ENCODE measurements at regions not wholly inside any gene's neighbourhood (a gene's known extent, or its start where the extent isn't known, plus 50 kb on each side); places are given as distances from the start of the nearest gene placed in this dataset.

- DNase-seq, result no peak
Measured at GRCh38 chr13:64000321-64000720, 2584.7 kb upstream of the PCDH20 start.

DNA sequence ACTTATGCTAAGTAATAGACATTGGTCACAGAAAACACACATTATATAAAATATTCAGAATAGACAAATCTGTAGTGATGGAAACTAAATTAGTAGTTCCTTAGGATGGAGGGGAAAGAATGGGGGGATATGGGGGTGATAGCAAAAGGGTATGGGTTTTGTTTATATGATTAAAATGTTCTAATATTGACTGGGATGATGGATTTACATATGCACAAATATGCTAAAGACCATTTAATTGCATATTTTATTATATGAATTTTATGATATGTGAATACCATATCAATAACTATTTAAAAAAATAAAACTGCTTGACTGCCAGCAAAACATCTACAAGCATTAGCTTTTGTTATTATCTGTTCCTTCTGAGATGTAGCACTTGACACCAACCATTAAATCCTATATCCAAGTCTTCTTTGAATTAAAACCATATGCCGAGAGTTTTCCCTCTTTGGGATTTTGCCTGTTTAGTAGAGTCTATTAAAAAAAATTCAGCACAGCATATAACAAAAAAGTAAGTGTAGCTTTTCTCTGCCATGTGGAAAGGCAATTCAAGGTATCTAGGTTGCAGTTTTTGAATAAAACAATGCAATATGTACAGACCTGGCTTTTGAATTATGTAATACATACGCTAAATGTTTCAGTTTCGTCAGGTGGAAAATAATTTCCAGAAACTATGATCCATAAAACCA lies 2584.1 kb upstream of the PCDH20 start:
- no peak for DNase-seq

DNA sequence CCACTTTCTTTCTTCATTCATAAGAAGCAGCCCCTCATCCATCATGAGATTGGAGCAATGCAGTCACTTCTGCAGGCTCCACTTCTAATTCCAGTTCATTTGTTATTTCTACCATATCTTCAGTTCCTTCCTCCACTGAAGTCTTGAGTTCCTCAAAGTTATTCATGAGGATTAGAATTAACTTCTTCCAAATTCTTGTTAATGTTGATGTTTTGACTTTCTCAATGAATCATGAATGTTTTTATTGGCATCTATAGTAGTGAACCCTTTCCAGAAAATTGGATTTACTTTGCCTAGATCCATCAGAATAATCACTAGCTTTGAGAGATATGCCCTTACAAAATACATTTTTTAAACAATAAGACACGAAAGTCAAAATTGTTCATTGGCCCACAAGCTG lies 2567.7 kb upstream of the PCDH20 start:
- DNase-seq, result no peak

- no peak for DNase-seq
Measured at GRCh38 chr13:63979951-63980350, 2564.3 kb upstream of the PCDH20 start.

GRCh38 chr13:63972328-63972727 lies 2556.7 kb upstream of the PCDH20 start:
- DNase-seq, result no peak

- no peak for DNase-seq
Measured at GRCh38 chr13:63954683-63955082, 2539.0 kb upstream of the PCDH20 start.

DNA sequence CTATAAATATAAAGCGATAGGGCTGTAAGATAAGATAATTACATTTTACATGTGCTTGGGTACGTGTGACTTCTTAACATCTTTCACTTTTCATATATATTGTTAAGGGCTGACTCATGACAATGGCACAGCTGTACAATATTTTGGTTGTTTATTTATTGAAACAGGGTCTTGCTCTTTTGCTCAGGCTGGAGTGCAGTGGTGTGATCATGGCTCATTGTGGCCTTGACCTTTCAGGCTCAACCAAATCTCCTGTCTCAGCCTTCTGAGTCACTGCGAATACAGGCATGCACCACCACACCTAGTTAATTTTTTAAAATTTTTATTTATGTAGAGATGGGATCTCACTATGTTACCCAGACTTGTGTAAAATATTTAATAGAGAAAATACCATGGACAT lies 2532.4 kb upstream of the PCDH20 start:
- no peak for DNase-seq

DNA sequence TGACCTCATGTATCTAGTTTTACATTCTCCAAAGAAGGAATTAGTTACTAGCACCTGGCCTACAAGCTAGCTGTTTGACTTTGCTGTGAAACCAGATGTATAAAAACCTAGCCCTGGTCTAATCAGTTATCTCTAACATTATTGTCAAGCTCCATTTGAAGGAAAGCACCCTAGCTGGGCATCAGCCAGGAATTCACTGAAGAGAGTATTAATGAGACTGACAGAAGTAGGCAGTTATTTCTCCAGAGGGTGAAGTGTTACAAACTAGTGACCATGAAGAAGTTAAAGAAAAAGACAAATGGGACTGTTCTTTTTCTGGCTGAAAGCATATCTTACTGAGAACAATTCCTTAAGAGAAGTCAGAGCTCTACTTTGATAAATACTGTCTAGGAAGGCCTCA lies 2529.3 kb upstream of the PCDH20 start:
- no peak for DNase-seq

DNA sequence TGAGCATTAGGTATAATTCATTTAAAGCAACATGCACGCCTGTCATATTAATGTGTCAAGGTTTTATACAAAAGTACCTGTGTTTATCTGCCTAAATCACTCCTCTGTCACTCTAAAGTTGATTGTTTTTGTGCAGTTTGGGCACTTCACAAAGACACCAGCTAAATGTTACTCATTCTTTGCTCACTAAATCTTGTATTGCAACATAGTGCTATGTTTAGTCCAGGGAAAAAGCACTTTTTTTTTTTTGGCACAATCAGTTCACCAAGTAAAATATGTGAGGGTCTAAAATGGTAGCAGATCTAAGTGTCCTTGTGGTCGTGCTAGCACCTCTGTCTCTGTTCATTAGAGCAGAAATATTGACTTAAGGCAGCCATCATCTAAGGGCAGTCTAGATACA lies 2526.7 kb upstream of the PCDH20 start:
- DNase-seq, result no peak

DNA sequence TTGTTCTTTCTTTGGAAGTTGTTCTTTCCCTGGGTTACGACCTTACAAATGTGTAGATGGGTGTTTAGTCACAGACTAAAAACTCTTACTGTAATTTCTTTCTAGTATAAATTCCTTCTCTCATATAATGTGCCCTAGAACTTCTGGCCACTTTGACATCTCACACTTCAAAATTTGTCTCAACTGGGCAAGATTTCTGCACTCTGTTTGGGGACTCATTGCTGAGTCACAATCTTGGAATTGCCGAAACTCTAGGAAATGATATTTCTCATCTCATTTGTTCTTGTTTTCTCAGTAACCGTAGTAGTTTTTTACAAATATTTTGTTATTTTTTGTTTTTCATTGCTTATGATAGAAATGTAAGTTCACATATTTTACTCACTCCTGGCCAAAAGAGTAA lies 2523.2 kb upstream of the PCDH20 start:
- DNase-seq, result no peak

DNA sequence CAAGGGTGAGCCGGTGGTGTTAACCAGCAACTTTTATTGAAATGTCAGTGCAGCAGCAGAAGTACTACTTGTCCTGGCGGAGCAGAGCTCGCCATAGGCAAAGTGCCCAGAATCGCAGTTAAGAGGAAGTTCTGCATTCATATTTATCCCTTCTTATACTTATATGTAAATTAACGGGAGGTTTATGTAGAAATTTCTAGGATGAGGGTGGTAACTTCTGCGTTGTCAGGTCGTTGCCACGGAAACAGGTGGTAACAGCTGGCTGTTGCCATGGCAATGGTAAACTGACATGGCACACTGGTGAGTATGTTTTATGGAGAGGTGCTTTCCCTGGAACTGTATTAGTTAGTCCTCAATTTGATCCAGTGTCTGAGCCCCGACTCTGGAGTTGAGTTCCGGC lies 2494.9 kb upstream of the PCDH20 start:
- no peak for DNase-seq

- DNase-seq, result no peak
Measured at GRCh38 chr13:63909726-63910375, 2494.2 kb upstream of the PCDH20 start.

DNA sequence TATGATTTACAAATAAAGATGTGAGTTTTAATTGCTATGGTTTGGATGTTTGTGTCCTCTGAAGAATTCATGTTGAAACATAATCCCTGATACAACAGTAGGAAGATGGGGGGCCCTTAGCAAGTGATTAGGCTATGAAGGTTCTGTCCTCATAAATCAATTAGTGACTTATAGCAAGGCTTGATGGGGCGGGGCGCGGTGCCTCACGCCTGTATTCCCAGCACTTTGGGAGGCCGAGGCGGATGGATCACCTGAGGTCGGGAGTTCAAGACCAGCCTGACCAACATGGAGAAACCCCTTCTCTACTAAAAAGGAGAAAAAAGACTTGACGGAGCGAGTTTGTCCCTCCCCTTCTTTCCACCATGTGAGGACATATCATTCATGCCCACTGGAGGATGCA lies 2486.5 kb upstream of the PCDH20 start:
- DNase-seq, result no peak

DNA sequence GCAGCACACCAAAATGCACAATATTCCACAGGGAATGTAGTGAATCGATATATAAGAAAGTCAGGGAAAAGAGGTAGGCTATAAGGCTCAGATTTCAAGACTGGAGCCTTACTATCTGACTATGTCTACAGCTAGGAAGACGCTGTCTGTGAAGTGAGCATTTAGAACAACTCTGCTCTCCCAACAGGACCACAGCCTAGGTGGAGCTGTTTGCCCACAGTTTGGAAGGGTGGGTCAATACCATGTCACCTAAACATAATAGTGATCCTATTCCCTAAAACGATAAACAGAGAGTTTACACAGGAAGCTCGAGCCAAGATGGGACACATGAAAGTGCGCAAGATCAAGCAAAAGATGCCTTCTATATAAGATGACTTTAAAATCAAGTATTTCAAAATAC lies 2486.0 kb upstream of the PCDH20 start:
- DNase-seq, result no peak

DNA sequence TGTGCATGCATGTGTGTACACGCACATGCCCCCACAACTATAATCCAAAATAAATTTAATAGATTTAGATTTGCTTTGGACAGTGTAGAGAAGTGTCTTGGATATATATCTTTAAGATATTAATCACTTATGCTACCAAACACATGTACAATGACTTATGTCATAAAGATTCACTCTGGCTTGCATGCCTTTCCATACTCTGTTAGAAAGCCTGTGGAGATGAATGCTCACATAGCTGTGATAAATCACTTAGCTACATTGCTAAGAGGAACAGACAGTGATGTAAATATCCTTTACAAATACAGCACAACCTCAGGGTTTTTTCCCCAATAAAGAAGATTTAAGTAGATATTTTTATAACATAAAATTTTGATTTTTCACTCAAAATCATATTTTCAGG lies 2484.8 kb upstream of the PCDH20 start:
- DNase-seq, result no peak

- DNase-seq, result no peak
Measured at GRCh38 chr13:63896321-63896720, 2480.7 kb upstream of the PCDH20 start.

- DNase-seq, result no peak
Measured at GRCh38 chr13:63882052-63882451, 2466.4 kb upstream of the PCDH20 start.

DNA sequence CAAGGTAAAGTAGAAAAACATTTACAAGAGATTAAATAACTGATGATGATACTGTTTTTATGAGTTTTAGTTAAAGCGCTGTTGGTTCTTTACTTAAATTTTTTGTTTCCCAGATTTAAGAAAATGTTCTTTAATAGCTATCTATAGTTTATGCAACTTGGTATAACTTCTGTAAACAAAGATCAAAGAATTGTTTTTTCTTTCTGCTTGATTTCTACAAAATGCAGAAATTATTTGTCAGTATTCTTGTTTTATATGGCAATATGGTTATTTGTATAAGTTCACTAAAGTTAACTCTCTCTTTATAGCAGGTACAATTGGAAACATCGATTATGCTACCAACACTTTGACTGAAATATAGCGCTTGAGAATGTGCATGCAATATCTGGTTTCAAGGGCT lies 2465.1 kb upstream of the PCDH20 start:
- DNase-seq, result no peak

- DNase-seq, result no peak
Measured at GRCh38 chr13:63873936-63874335, 2458.3 kb upstream of the PCDH20 start.

DNA sequence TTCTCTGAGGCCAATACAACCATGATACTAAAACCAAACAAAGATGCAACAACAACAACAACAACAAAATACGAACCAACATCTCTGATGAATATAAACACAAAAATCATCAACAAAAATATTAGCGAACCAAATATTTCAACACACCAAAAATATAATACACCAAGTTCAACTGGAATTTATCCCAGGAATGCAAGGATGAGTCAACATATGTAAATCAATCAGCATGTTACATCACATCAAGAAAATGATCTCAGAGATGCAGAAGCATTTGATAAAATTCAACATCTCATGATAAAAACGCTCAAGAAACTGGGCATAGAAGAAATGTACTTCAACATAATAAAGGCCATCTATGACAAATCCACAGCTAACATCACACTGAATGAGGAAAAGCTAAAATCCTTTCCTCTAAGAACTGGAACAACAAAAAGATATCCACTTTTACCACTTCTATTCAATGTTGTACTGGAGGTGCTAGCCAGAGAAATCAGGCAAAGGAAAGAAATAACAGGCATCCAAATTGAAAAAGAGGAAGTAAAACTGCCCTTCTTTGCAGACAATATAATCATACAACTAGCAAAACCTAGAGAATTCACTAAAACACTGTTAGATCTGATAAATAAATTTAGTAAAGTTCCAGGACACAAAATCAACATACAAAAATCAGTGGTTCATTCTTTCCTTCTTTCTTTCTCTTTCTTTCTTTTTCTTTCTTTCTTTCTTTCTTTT lies 2448.7 kb upstream of the PCDH20 start:
- DNase-seq, result no peak

DNA sequence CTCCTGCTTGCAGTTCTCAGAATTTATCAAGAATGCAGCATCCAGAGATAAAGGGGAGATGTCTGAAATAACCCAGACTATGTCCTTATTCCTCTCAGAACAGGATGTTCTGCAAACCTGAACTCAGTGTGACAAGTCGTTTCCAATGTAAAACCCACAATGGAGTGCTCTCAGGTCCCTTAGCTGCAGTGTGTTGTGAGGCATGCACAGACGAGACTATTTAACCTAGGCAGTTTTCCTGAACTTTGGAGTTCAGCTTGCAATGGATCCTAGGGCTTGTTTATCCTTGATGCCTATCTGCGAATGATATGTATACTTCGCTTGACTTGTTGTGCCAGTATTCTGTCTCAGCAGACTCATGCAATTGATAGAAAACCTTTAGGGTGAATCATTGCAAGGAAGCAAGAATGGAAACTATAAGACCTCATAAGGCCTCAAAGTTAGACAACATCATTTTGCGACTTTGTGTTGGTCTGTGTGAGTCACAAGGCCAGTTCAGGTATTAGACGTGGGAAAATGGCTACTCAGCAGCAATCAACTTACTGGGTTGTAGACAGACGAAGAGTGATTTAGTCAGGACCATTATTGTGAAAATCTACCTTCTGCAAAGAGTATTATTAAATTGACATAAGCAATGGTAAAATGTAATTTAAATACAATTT lies 2439.9 kb upstream of the PCDH20 start:
- no peak for DNase-seq

GRCh38 chr13:63853816-63854215 lies 2438.2 kb upstream of the PCDH20 start:
- DNase-seq, result no peak

DNA sequence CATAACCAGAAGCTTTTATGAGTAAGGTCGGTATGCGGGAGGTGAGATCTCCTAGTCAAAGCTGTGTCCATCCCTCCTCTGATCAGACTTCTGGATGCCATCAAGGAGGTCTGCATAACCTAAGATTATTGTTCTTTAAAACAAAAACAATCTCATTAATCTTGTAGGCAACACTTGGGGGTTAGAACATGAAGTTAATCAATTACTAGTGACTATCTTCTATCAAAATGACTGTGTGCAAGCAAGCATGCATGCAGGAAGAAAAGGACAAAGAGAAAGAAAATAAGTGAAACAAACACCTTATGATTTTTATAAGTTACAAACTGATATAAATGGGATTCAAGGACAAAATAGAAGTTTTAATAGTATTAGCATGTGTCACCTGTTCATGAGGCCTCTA lies 2435.9 kb upstream of the PCDH20 start:
- no peak for DNase-seq
